CD14-positive monocyte (primary cell): ENCODE measurements at regions not wholly inside any gene's neighbourhood (a gene's known extent, or its start where the extent isn't known, plus 50 kb on each side); places are given as distances from the start of the nearest gene placed in this dataset.

ENCODE experiments used
- DNase-seq, 3 donors: peaks; one replicate each; pipeline ENCODE4 v3.0.0-alpha.2; 2011 to 2022
- H2AFZ ChIP-seq: 2 replicates; pipeline ENCODE4 v1.6.0; 2012; ENCODE audit warnings: mild to moderate bottlenecking, low read depth, low read length, inconsistent platforms; ENCODE audit not compliant: insufficient read depth, poor library complexity, severe bottlenecking
- H3K27ac ChIP-seq, 2 donors: 1 replicate in 1 of 2; 2 replicates in 1 of 2; pipeline ENCODE4 v1.5.1; 2012 to 2013; ENCODE audit warnings: low read length in 2 of 2, control low read depth in 1 of 2, inconsistent platforms in 1 of 2, low read depth in 1 of 2, mild to moderate bottlenecking in 1 of 2
- H3K27me3 ChIP-seq, 2 donors: one replicate each; pipeline versions ENCODE4 v1.6.0 to v1.6.1; 2011 to 2013; ENCODE audit warnings: low read length in 2 of 2; ENCODE audit not compliant: control insufficient read depth in 2 of 2, insufficient read depth in 2 of 2
- H3K36me3 ChIP-seq, 2 donors: replicated peaks in 1 of 2; 1 replicate in 1 of 2; 2 replicates in 1 of 2; pipeline versions ENCODE4 v1.5.1 to v1.6.1; 2012 to 2013; ENCODE audit warnings: low read length in 2 of 2, control low read depth in 1 of 2, inconsistent platforms in 1 of 2, mild to moderate bottlenecking in 1 of 2; ENCODE audit not compliant: insufficient read depth in 2 of 2, control insufficient read depth in 1 of 2
- H3K4me1 ChIP-seq, 2 donors: 1 replicate in 1 of 2; 2 replicates in 1 of 2; pipeline versions ENCODE4 v1.5.1 to v1.6.1; 2012 to 2013; ENCODE audit warnings: low read length in 2 of 2, control low read depth in 1 of 2, inconsistent platforms in 1 of 2, mild to moderate bottlenecking in 1 of 2, moderate library complexity in 1 of 2; ENCODE audit not compliant: insufficient read depth in 2 of 2, control insufficient read depth in 1 of 2
- H3K4me2 ChIP-seq: replicated peaks from 2 replicates; pipeline ENCODE3; 2012; ENCODE audit warnings: low read length, moderate library complexity, mild to moderate bottlenecking; ENCODE audit not compliant: poor library complexity, severe bottlenecking; ENCODE audit errors: extremely low read depth
- H3K4me3 ChIP-seq, 3 experiments: fragments of 200-600 bp in 1 of 3; sonication (generic) in 1 of 3; replicated peaks in 1 of 3; 1 replicate in 2 of 3; 2 replicates in 1 of 3; pipeline ENCODE4 v1.5.1; 2011 to 2013; ENCODE audit warnings: low read length in 3 of 3, mild to moderate bottlenecking in 3 of 3, control low read depth in 2 of 3, low read depth in 2 of 3, inconsistent platforms in 1 of 3, moderate library complexity in 1 of 3
- H3K79me2 ChIP-seq: 2 replicates; pipeline ENCODE4 v1.6.0; 2012; ENCODE audit warnings: mild to moderate bottlenecking, control low read depth, inconsistent platforms, low read length, moderate library complexity; ENCODE audit not compliant: insufficient read depth
- H3K9ac ChIP-seq: 2 replicates; pipeline ENCODE4 v1.6.0; 2017; ENCODE audit warnings: low read length, mild to moderate bottlenecking; ENCODE audit not compliant: insufficient read depth, poor library complexity, severe bottlenecking
- H3K9me3 ChIP-seq, 2 donors: replicated peaks in 1 of 2; 1 replicate in 1 of 2; 2 replicates in 1 of 2; pipeline versions ENCODE4 v1.5.1 to v1.6.1; 2012 to 2013; ENCODE audit warnings: low read length in 2 of 2, control low read depth in 1 of 2; ENCODE audit not compliant: control insufficient read depth in 1 of 2, insufficient read depth in 1 of 2
- H4K20me1 ChIP-seq: 2 replicates; pipeline ENCODE4 v1.6.0; 2012; ENCODE audit warnings: mild to moderate bottlenecking, low read length, control low read depth, moderate library complexity; ENCODE audit not compliant: insufficient read depth
- H3K27ac Mint-ChIP-seq, 7 donors: one replicate each; pipeline ENCODE4 v1.8.0; 2020; ENCODE audit warnings: mild to moderate bottlenecking in 7 of 7, mixed read lengths in 7 of 7, moderate library complexity in 6 of 7, inconsistent platforms in 2 of 7
- H3K27me3 Mint-ChIP-seq, 3 donors: one replicate each; pipeline ENCODE4 v1.8.0; 2021 to 2022; ENCODE audit warnings: low read depth in 3 of 3, mild to moderate bottlenecking in 3 of 3, mixed read lengths in 3 of 3, moderate library complexity in 3 of 3, inconsistent platforms in 1 of 3
- H3K36me3 Mint-ChIP-seq, 2 donors: one replicate each; pipeline ENCODE4 v1.8.0; 2020; ENCODE audit warnings: mixed read lengths in 2 of 2, inconsistent platforms in 1 of 2, mild to moderate bottlenecking in 1 of 2
- H3K4me1 Mint-ChIP-seq: one replicate; pipeline ENCODE4 v1.8.0; 2020; ENCODE audit warnings: mild to moderate bottlenecking, mixed read lengths
- H3K4me3 Mint-ChIP-seq, 2 donors: one replicate each; pipeline ENCODE4 v1.8.0; 2020; ENCODE audit warnings: mild to moderate bottlenecking in 2 of 2, mixed read lengths in 2 of 2, moderate library complexity in 1 of 2
- H3K9me3 Mint-ChIP-seq, 7 donors: one replicate each; pipeline ENCODE4 v1.8.0; 2020 to 2022; ENCODE audit warnings: mixed read lengths in 7 of 7, mild to moderate bottlenecking in 6 of 7, moderate library complexity in 6 of 7, inconsistent platforms in 2 of 7
- CTCF ChIP-seq: fragments of 200-600 bp; IDR thresholded peaks from one replicate; pipeline ENCODE4 v1.8.0; 2022; ENCODE audit warnings: antibody characterized with exemption, mild to moderate bottlenecking
- WGBS: methylation state at CpG from one replicate; pipeline ENCODE4 v1.1.5; 2013; ENCODE audit warnings: missing lambda C conversion rate; ENCODE audit not compliant: insufficient coverage; 5-methylcytosine and 5-hydroxymethylcytosine counted together
- intact Hi-C, 2 donors: fragments of 100-400 bp; cut with micrococcal nuclease; formaldehyde crosslinking; loops; one replicate each; pipeline versions ENCODE4 v1.15.0 to v1.15.1; 2023

GRCh38 chr5:135244620-135245021 lies 154.4 kb downstream of the MACROH2A1 start:
- no peak for TF ChIP-seq CTCF
- Mint-ChIP-seq H3K4me1 (peaks cover 35% of the 10 kb centered on the region), H3K4me3 (no peak overlapping the region), H3K27me3 (peaks cover 0 to 5% (median 2%) of the 10 kb centered on the region in 3 donors), H3K27ac (peak overlapping the region in 3 of 7 donors; percentile 25 to 77 (median 26)), H3K36me3 (no peaks in the 10 kb centered on the region), H3K9me3 (peaks cover 0 to 2% (median 0%) of the 10 kb centered on the region in 7 donors)
- Histone ChIP-seq H3K27me3 (no peaks in the 10 kb centered on the region), H3K27ac (no peak overlapping the region), H3K4me1 (peaks cover 32 to 34% of the 10 kb centered on the region in 2 donors), H3K9me3 (no peaks in the 10 kb centered on the region), H2AFZ (no peak overlapping the region), H3K9ac (no peak overlapping the region), H4K20me1 (no peaks in the 10 kb centered on the region), H3K4me2 (no peak overlapping the region), H3K36me3 (no peaks in the 10 kb centered on the region), H3K79me2 (no peaks in the 10 kb centered on the region), H3K4me3 (no peak overlapping the region)
- intact Hi-C loops = no loop called here
- DNase-seq = no peak
- 100% methylated on average over 1 of the region's 3 CpGs for WGBS

GRCh38 chr5:135243556-135244285 lies 155.3 kb downstream of the MACROH2A1 start:
- intact Hi-C loops = no loop called here
- H3K27ac ChIP-seq = no peak overlapping the region
- no peaks in the 10 kb centered on the region for H3K27me3 ChIP-seq
- H3K79me2 ChIP-seq = no peaks in the 10 kb centered on the region
- H3K4me2 ChIP-seq = no peak overlapping the region
- 91% methylated on average over 15 of the region's 22 CpGs for WGBS
- Mint-ChIP-seq H3K27me3 (peaks cover 0 to 6% (median 2%) of the 10 kb centered on the region in 3 donors), H3K27ac (no peak overlapping the region), H3K4me3 (no peak overlapping the region), H3K9me3 (peaks cover 0 to 2% (median 0%) of the 10 kb centered on the region in 7 donors), H3K36me3 (no peaks in the 10 kb centered on the region), H3K4me1 (peaks cover 35% of the 10 kb centered on the region)
- no peak overlapping the region for H2AFZ ChIP-seq
- no peak for TF ChIP-seq CTCF
- H3K36me3 ChIP-seq = no peaks in the 10 kb centered on the region
- no peak overlapping the region for H3K4me3 ChIP-seq
- DNase-seq = no peak
- no peaks in the 10 kb centered on the region for H4K20me1 ChIP-seq
- no peaks in the 10 kb centered on the region for H3K9me3 ChIP-seq
- no peak overlapping the region for H3K9ac ChIP-seq
- H3K4me1 ChIP-seq = peaks cover 32 to 34% of the 10 kb centered on the region in 2 donors
